HuH-7 (cell line): ENCODE measurements at regions not wholly inside any gene's neighbourhood (a gene's known extent, or its start where the extent isn't known, plus 50 kb on each side); places are given as distances from the start of the nearest gene placed in this dataset.
A peak's percentile ranks its signal among the peaks of the same experiment; 100 is the strongest.
"Not testable (repeated sequence)": the region's sequence is repeated elsewhere in the genome, so short reads cannot be mapped to it uniquely, and the experiment has no call there.

Experiments used
- DNase-seq: peaks from one replicate; pipeline ENCODE4 v3.0.0; 2011; ENCODE audit warnings: low spot score

DNA sequence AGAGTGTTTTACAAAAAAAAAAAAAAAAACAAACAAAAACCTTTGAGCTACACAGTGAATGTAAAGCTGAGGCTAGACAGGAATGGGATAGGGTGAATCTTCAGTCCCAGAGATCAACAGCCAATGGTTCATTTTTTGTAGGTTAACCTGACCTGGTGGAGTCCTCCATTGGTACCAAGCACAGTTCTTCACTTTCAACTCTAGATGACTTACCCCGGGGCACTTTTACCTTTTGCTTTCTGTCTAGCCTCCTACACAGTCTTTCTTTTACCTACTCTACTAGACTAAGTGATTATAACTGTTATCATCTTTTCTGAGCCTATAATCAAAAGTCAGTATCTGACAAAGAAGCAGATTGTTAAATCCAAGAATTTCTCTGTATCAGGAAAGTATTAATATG is 50.9 kb downstream of the ANXA2R start:
- DNase-seq, result no peak

DNA sequence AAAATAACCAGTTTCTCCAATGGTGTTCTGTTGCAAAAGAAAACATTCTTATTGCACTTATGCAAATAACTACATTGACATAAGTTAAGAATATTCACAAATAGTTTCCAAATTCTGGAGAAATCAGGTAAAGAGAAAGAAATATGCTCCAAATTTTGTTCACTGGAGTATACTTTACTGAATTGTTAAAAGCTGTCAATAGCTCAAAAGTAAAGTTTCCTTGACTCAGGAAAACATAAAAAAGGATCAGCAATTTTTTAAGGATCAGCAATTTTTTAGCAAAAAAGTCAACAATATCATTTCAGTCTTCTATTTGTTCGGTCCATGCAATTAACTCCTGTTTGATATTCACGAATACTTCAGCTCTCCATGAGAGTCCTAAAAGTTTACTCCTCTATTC is 51.6 kb downstream of the ANXA2R start:
- DNase-seq, result no peak

- DNase-seq, result no peak
Measured at GRCh38 chr5:42985129-42986037, 54.7 kb downstream of the ANXA2R start.

GRCh38 chr5:42984307-42984706 is 55.8 kb downstream of the ANXA2R start:
- no peak for DNase-seq

GRCh38 chr5:42982107-42982622 is 58.0 kb downstream of the ANXA2R start:
- DNase-seq, result no peak

DNA sequence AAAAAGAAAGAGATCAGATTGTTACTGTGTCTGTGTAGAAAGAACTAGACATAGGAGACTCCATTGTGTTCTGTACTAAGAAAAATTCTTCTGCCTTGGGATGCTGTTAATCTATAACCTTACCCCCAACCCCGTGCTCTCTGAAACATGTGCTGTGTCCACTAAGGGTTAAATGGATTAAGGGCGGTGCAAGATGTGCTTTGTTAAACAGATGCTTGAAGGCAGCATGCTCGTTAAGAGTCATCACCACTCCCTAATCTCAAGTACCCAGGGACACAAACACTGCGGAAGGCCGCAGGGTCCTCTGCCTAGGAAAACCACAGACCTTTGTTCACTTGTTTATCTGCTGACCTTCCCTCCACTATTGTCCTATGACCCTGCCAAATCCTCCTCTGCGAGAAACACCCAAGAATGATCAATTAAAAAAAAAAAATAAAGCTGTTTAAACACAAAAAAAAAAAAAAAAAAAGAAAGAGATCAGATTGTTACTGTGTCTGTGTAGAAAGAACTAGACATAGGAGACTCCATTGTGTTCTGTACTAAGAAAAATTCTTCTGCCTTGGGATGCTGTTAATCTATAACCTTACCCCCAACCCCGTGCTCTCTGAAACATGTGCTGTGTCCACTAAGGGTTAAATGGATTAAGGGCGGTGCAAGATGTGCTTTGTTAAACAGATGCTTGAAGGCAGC is 58.6 kb downstream of the ANXA2R start:
- DNase-seq, result not testable (repeated sequence)

GRCh38 chr5:42981015-42981414 is 59.1 kb downstream of the ANXA2R start:
- not testable (repeated sequence) for DNase-seq

GRCh38 chr5:42980391-42980790 is 59.7 kb downstream of the ANXA2R start:
- not testable (repeated sequence) for DNase-seq

DNA sequence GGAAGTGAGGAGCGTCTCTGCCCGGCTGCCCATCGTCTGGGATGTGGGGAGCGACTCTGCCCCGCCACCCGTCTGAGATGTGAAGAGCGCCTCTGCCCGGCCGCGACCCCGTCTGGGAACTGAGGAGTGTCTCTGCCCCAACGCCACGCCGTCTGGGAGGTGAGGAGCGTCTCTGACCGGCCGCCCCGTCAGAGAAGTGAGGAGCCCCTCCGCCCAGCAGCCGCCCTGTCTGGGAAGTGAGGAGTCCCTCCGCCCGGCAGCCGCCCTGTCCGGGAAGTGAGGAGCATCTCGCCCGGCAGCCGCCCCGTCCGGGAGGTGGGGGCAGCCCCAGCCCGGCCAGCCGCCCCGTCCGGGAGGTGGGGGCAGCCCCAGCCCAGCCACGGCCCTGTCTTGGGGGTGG is 60.9 kb downstream of the ANXA2R start:
- not testable (repeated sequence) for DNase-seq

DNA sequence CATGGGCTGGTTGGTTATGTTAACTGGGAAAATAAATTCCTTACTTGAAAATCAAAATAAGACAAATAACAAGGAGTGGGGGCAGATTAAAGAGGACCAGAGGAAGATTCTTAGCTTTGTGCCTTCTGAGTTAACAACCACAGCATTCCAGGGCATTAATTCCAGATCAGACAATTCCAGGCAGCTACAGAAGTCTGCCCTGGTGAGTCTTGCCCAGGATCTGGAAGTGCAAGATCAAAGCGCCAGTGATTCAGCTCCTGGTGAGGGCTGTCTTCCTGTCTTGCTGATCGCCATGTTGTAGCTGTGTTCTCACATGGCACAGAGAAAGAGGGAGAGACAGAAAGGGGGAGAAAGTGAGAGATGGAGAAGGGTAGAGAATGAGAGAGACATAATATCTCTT is 65.6 kb downstream of the ANXA2R start:
- DNase-seq, result no peak

DNA sequence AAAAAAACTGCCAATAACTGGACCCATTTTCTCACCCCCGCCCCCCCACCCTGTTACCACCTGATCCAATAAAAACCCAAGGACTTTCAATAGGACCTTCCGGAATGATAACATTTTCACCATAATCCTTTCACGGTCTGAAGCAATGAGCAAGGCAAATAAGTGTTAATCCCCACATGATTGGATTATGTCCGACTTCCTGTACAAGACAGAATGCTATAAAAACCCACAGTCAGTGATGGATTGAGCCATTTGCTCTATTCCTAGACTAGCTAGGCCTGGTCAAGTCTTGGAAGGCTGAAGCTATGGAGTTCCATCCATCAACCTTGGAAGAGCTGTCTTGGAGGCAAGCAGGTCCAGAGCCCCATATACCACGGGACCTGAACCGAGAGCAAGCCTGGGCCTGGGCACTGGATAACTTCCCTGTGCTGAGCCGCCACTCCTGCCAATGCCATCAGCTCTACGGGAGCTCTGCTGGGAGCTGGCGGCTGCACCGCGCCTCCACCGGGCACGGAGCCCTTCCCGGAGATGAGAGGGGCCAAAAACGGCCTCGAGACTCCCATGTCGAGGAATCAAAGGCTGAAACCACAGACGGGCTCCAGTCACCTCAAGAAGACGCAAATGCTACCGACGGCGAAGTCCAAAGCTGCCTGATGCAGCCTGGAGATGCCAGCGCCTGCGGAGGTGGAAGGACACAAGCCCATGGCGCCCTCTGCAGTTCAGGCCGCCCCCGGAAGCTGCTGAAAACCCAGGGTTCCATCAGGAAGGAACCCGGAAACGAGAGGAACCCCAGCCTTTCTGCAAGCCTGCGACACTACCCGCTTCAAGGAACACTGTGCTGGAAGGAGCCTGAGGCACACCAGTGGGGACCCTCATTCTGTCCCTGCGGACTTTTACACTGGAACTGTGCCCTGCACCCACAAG is 69.2 kb downstream of the ANXA2R start:
- peak; percentile 30 for DNase-seq

DNA sequence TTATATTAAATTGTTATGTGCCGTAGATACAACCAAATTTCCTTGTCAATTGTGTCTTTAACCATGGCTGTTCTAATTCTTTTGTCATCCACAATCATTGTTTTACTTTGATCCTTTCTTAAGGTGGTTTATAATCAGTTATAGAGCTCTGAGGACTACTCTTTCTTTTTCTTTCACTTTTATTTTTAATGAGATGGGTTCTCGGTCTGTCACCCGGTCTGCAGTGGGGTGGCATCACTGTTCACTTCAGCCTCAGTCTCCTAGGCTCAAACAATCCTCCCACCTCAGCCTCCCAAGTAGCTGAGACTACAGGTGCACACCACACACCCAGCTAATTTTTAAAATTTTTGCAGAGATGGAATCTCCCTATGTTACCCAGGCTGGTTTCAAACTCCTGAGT is 74.2 kb downstream of the ANXA2R start:
- no peak for DNase-seq

DNA sequence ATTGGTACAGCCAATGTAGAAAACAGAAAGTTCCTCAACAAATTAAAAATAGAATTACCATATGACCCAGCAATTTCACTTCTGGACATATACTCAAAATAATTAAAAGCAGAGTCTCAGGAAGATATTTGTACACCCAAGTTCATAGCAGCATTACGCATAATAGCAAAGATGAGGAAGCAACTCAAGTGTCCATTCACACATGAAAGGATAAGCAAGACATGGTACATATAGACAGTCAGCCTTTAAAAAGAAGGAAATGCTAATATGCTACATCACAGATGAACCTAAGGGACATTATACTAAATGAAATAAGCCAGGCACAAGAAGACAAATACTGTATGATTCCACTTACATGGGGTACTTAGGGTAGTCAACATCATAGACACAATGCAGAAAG is 76.7 kb downstream of the ANXA2R start:
- DNase-seq, result no peak

- DNase-seq, result no peak
Measured at GRCh38 chr5:42962124-42962523, 78.0 kb downstream of the ANXA2R start.

GRCh38 chr5:42960506-42960905 is 79.6 kb downstream of the ANXA2R start:
- no peak for DNase-seq

- no peak for DNase-seq
Measured at GRCh38 chr5:42956551-42956950, 83.6 kb downstream of the ANXA2R start.

DNA sequence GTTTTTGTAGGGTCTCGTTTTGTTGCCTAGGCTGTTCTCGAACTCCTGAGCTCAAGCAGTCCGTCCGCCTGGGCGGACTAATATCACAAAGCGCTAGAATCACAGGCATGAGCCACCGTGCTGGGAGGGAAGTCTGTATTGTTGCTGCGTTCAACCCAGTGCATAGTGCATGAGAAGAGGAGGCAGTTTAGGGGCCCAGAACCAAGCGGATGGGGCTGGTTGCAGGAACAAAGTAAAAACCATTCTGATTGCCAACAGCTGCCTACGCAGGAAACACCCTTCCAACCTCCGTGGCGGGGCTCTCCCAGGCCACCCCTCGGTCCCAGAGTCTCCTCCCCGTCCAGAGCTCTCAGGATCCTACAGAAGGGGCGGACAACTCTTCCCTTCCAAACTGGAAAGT is 87.1 kb downstream of the ANXA2R start:
- DNase-seq, result no peak

GRCh38 chr5:42952578-42952974 is 87.5 kb downstream of the ANXA2R start:
- no peak for DNase-seq

DNA sequence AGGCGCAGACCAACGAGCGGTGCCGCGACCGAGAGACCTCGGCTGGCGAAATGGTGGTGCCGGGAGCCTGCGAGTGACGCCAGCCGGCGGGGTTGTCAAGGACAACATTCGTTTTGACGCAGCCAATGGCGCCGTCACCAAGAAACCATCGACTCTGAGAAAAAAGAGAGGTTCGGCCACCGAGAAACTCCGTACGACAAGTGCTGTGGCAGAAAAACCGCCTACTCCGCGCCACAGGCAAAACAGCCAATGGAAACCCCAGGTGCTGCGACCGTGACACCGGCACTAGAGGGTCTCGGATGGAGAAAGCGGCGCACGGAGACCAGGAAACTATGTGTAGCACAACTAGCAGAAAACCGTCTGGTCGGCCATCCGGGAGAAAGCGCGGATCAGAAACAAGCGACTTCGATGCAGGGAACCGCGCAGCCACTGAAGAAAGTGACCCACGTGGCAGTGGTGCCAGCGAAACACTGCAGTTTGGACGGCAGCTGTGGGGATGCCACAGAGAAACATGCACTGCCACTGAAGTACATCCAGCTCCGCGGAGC is 88.8 kb downstream of the ANXA2R start:
- DNase-seq, result peak; percentile 55

GRCh38 chr5:42950456-42951292 is 89.4 kb downstream of the ANXA2R start:
- peak; percentile 79 for DNase-seq

GRCh38 chr5:42950116-42950455 is 90.0 kb downstream of the ANXA2R start:
- DNase-seq, result no peak
